ENCODE measurements at regions not wholly inside any gene's neighbourhood (a gene's known extent, or its start where the extent isn't known, plus 50 kb on each side); places are given as distances from the start of the nearest gene placed in this dataset.

DNA sequence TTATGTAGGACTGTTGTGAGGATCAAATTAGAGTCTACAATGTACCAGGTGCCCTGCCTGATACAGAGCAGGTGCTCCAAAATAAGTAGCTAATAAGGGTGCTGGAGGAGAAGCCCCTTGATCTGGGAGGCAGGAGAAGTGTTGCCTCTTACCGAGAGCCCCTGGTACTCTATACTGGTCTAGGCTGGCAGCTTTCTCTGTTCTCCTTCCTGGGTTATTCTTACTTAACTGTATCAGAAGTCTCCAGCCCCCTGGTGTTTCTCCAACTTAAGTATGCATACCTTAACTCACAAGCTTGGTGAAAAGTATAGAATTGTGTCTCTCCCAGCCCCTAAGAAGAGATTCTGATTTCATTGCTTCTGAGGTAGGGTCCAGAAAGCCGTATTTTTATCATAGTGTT lies 254.9 kb downstream of the LRIG3 start:
- TF ChIP-seq, protein P1, sequence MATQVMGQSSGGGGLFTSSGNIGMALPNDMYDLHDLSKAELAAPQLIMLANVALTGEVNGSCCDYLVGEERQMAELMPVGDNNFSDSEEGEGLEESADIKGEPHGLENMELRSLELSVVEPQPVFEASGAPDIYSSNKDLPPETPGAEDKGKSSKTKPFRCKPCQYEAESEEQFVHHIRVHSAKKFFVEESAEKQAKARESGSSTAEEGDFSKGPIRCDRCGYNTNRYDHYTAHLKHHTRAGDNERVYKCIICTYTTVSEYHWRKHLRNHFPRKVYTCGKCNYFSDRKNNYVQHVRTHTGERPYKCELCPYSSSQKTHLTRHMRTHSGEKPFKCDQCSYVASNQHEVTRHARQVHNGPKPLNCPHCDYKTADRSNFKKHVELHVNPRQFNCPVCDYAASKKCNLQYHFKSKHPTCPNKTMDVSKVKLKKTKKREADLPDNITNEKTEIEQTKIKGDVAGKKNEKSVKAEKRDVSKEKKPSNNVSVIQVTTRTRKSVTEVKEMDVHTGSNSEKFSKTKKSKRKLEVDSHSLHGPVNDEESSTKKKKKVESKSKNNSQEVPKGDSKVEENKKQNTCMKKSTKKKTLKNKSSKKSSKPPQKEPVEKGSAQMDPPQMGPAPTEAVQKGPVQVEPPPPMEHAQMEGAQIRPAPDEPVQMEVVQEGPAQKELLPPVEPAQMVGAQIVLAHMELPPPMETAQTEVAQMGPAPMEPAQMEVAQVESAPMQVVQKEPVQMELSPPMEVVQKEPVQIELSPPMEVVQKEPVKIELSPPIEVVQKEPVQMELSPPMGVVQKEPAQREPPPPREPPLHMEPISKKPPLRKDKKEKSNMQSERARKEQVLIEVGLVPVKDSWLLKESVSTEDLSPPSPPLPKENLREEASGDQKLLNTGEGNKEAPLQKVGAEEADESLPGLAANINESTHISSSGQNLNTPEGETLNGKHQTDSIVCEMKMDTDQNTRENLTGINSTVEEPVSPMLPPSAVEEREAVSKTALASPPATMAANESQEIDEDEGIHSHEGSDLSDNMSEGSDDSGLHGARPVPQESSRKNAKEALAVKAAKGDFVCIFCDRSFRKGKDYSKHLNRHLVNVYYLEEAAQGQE (IDR thresholded peaks at IDR 0.05; ENCODE audit: insufficient replicate concordance, low read depth): no peak
- TF ChIP-seq, protein P2, sequence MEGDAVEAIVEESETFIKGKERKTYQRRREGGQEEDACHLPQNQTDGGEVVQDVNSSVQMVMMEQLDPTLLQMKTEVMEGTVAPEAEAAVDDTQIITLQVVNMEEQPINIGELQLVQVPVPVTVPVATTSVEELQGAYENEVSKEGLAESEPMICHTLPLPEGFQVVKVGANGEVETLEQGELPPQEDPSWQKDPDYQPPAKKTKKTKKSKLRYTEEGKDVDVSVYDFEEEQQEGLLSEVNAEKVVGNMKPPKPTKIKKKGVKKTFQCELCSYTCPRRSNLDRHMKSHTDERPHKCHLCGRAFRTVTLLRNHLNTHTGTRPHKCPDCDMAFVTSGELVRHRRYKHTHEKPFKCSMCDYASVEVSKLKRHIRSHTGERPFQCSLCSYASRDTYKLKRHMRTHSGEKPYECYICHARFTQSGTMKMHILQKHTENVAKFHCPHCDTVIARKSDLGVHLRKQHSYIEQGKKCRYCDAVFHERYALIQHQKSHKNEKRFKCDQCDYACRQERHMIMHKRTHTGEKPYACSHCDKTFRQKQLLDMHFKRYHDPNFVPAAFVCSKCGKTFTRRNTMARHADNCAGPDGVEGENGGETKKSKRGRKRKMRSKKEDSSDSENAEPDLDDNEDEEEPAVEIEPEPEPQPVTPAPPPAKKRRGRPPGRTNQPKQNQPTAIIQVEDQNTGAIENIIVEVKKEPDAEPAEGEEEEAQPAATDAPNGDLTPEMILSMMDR (IDR thresholded peaks at IDR 0.05; ENCODE audit: insufficient read depth, low read length): no peak
- TF ChIP-seq POLR2AphosphoS5 (IDR thresholded peaks at IDR 0.05; ENCODE audit: low read depth) (no peak), GABPA (IDR thresholded peaks at IDR 0.05; ENCODE audit: low read depth) (no peak)

Data from HL-60 (cell line).